DMS53 treated with DMSO at 0.1 percent for 48 hours (cell line): ENCODE measurements at regions not wholly inside any gene's neighbourhood (a gene's known extent, or its start where the extent isn't known, plus 50 kb on each side); places are given as distances from the start of the nearest gene placed in this dataset.

Experiments used
- DNase-seq: peaks from one replicate; lab custom pipeline; 2025; ENCODE audit not compliant: unreplicated experiment; lab: John Stamatoyannopoulos, UW

GRCh38 chr2:145288650-145289496 is 769.0 kb upstream of the ZEB2 start:
- no peak for DNase-seq

GRCh38 chr2:145287736-145288135 is 767.8 kb upstream of the ZEB2 start:
- DNase-seq: no peak

- no peak for DNase-seq
These were observed 766.9 kb upstream of the ZEB2 start for GRCh38 chr2:145286716-145287275.

GRCh38 chr2:145284551-145284950 is 764.6 kb upstream of the ZEB2 start:
- no peak for DNase-seq

- DNase-seq: no peak
These were observed 763.2 kb upstream of the ZEB2 start for GRCh38 chr2:145283131-145283530.

- no peak for DNase-seq
These were observed 758.0 kb upstream of the ZEB2 start for GRCh38 chr2:145277922-145278321.

GRCh38 chr2:145273840-145274239 is 753.9 kb upstream of the ZEB2 start:
- DNase-seq: no peak

GRCh38 chr2:145268931-145269330 is 749.0 kb upstream of the ZEB2 start:
- DNase-seq: no peak

GRCh38 chr2:145267451-145267850 is 747.5 kb upstream of the ZEB2 start:
- no peak for DNase-seq

- DNase-seq: no peak
These were observed 745.3 kb upstream of the ZEB2 start for GRCh38 chr2:145265244-145265643.

GRCh38 chr2:145260674-145261073 is 740.8 kb upstream of the ZEB2 start:
- no peak for DNase-seq

- DNase-seq: no peak
These were observed 740.2 kb upstream of the ZEB2 start for GRCh38 chr2:145260081-145260480.

GRCh38 chr2:145258903-145259579 is 739.1 kb upstream of the ZEB2 start:
- DNase-seq: no peak

- no peak for DNase-seq
These were observed 738.0 kb upstream of the ZEB2 start for GRCh38 chr2:145257931-145258330.

- no peak for DNase-seq
These were observed 736.6 kb upstream of the ZEB2 start for GRCh38 chr2:145256551-145256950.

- DNase-seq: no peak
These were observed 734.4 kb upstream of the ZEB2 start for GRCh38 chr2:145254291-145254690.

- DNase-seq: no peak
These were observed 733.6 kb upstream of the ZEB2 start for GRCh38 chr2:145253492-145253891.

GRCh38 chr2:145245268-145245870 is 725.5 kb upstream of the ZEB2 start:
- no peak for DNase-seq

GRCh38 chr2:145235312-145235711 is 715.4 kb upstream of the ZEB2 start:
- DNase-seq: no peak

- DNase-seq: no peak
These were observed 710.6 kb upstream of the ZEB2 start for GRCh38 chr2:145230546-145230945.

- DNase-seq: no peak
These were observed 708.6 kb upstream of the ZEB2 start for GRCh38 chr2:145228506-145228905.

- DNase-seq: no peak
These were observed 707.0 kb upstream of the ZEB2 start for GRCh38 chr2:145226901-145227300.
